ENCODE measurements at regions not wholly inside any gene's neighbourhood (a gene's known extent, or its start where the extent isn't known, plus 50 kb on each side); places are given as distances from the start of the nearest gene placed in this dataset.

GRCh38 chr5:120016717-120017382 is 387.5 kb downstream of the FAM170A start:
- TF ChIP-seq MYC (IDR thresholded peaks at IDR 0.05; ENCODE audit: low read depth, low read length) (no peak), CTCF (IDR thresholded peaks at IDR 0.05; ENCODE audit: low read depth, low read length) (no peak), MAX (IDR thresholded peaks at IDR 0.05; ENCODE audit: low read depth, low read length) (no peak), POLR2A (IDR thresholded peaks at IDR 0.05; ENCODE audit: extremely low read depth, insufficient read length) (no peak)
- DNase-seq (ENCODE audit: low read depth): no peak
- H3K4me3 ChIP-seq (ENCODE audit: low read depth, low read length): no peak overlapping the region

- no peak overlapping the region for H3K4me3 ChIP-seq (ENCODE audit: low read depth, low read length)
- no peak for DNase-seq (ENCODE audit: low read depth)
- TF ChIP-seq MYC (IDR thresholded peaks at IDR 0.05; ENCODE audit: low read depth, low read length): no peak
- TF ChIP-seq CTCF (IDR thresholded peaks at IDR 0.05; ENCODE audit: low read depth, low read length): no peak
- TF ChIP-seq MAX (IDR thresholded peaks at IDR 0.05; ENCODE audit: low read depth, low read length): no peak
- TF ChIP-seq POLR2A (IDR thresholded peaks at IDR 0.05; ENCODE audit: extremely low read depth, insufficient read length): no peak
Measured at GRCh38 chr5:120017513-120017912, 388.2 kb downstream of the FAM170A start.

- H3K4me3 ChIP-seq (ENCODE audit: low read depth, low read length): no peak overlapping the region
- DNase-seq (ENCODE audit: low read depth): no peak
- TF ChIP-seq MAX (IDR thresholded peaks at IDR 0.05; ENCODE audit: low read depth, low read length) (no peak), POLR2A (IDR thresholded peaks at IDR 0.05; ENCODE audit: extremely low read depth, insufficient read length) (no peak), CTCF (IDR thresholded peaks at IDR 0.05; ENCODE audit: low read depth, low read length) (no peak), MYC (IDR thresholded peaks at IDR 0.05; ENCODE audit: low read depth, low read length) (no peak)
Measured at GRCh38 chr5:120035181-120035580, 405.8 kb downstream of the FAM170A start.

- no peak overlapping the region for H3K4me3 ChIP-seq (ENCODE audit: low read depth, low read length)
- no peak for TF ChIP-seq CTCF (IDR thresholded peaks at IDR 0.05; ENCODE audit: low read depth, low read length)
- no peak for TF ChIP-seq MYC (IDR thresholded peaks at IDR 0.05; ENCODE audit: low read depth, low read length)
- TF ChIP-seq MAX (IDR thresholded peaks at IDR 0.05; ENCODE audit: low read depth, low read length): no peak
- TF ChIP-seq POLR2A (IDR thresholded peaks at IDR 0.05; ENCODE audit: extremely low read depth, insufficient read length): no peak
- no peak for DNase-seq (ENCODE audit: low read depth)
Measured at GRCh38 chr5:120035815-120036577, 406.6 kb downstream of the FAM170A start.

- DNase-seq (ENCODE audit: low read depth): peak; percentile 6
- TF ChIP-seq CTCF (IDR thresholded peaks at IDR 0.05; ENCODE audit: low read depth, low read length) (no peak), POLR2A (IDR thresholded peaks at IDR 0.05; ENCODE audit: extremely low read depth, insufficient read length) (no peak), MAX (IDR thresholded peaks at IDR 0.05; ENCODE audit: low read depth, low read length) (no peak), MYC (IDR thresholded peaks at IDR 0.05; ENCODE audit: low read depth, low read length) (no peak)
- no peak overlapping the region for H3K4me3 ChIP-seq (ENCODE audit: low read depth, low read length)
Measured at GRCh38 chr5:120037451-120037850, 408.1 kb downstream of the FAM170A start.

All from NB4 (cell line).